ENCODE measurements at regions not wholly inside any gene's neighbourhood (a gene's known extent, or its start where the extent isn't known, plus 50 kb on each side); places are given as distances from the start of the nearest gene placed in this dataset.

DNA sequence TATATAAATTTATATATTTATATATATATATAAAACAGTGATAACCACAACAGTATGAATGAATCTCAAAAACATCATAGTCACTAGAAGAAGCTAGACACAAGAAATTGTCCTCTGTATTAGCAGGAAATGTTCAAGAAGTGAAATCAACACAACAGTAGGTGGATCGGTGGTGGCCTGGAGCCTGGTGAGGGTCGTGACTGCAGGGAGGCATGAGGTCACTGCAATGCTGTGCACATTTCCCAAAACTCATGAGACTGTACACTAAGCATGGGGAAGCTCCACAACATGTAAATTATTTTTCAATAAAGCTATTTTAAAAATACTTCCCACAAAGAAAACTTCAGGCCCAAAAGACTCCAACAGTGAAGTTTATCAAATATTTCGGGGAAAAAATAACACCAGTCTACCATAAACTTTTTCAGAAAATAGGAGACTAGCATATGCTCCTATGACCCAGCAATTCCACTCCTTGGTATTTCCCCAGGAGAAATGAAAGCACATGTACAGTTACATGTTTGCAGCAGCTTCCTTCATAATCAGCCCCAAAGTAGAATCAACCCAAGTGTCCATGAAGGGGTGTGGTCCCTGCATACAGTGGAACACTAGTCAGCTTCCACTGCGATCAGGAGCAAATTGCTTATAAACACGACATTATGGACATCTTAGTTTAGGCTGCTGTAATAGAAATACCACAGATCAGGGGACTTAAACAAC, 144.2 kb downstream of the TBXT start:
- Histone ChIP-seq H3K27me3 (ENCODE audit: insufficient read depth, low read length) (no peaks in the 10 kb centered on the region), H3K4me3 (ENCODE audit: insufficient read depth, low read depth, low read length) (no peak overlapping the region), H2AFZ (ENCODE audit: low read depth, low read length) (no peak overlapping the region), H3K36me3 (ENCODE audit: insufficient read depth, low read length) (no peaks in the 10 kb centered on the region), H3K79me2 (ENCODE audit: insufficient read depth, low read length) (no peaks in the 10 kb centered on the region), H3K9me3 (ENCODE audit: insufficient read depth, low read depth, low read length) (peaks cover 4% of the 10 kb centered on the region), H4K20me1 (ENCODE audit: insufficient read depth, low read length) (no peaks in the 10 kb centered on the region), H3K4me1 (ENCODE audit: insufficient read depth, low read length) (peaks cover 23% of the 10 kb centered on the region), H3K9ac (ENCODE audit: low read length) (no peak overlapping the region), H3K27ac (ENCODE audit: low read depth, low read length) (no peak overlapping the region), H3K4me2 (ENCODE audit: low read length) (no peak overlapping the region)
- Mint-ChIP-seq H3K27me3 (ENCODE audit: low read depth, unreplicated experiment) (no peaks in the 10 kb centered on the region), H3K4me1 (ENCODE audit: low read depth, unreplicated experiment) (peaks cover 33% of the 10 kb centered on the region), H3K27ac (ENCODE audit: unreplicated experiment) (peak overlapping the region; percentile 34), H3K9me3 (ENCODE audit: unreplicated experiment) (peaks cover 6% of the 10 kb centered on the region), H3K4me3 (ENCODE audit: unreplicated experiment) (no peak overlapping the region), H3K36me3 (ENCODE audit: low read depth, unreplicated experiment) (peaks cover 2% of the 10 kb centered on the region)
- FAIRE-seq (no peak), DNase-seq (ENCODE audit: low read depth) (no peak)
- TF ChIP-seq, protein P1, sequence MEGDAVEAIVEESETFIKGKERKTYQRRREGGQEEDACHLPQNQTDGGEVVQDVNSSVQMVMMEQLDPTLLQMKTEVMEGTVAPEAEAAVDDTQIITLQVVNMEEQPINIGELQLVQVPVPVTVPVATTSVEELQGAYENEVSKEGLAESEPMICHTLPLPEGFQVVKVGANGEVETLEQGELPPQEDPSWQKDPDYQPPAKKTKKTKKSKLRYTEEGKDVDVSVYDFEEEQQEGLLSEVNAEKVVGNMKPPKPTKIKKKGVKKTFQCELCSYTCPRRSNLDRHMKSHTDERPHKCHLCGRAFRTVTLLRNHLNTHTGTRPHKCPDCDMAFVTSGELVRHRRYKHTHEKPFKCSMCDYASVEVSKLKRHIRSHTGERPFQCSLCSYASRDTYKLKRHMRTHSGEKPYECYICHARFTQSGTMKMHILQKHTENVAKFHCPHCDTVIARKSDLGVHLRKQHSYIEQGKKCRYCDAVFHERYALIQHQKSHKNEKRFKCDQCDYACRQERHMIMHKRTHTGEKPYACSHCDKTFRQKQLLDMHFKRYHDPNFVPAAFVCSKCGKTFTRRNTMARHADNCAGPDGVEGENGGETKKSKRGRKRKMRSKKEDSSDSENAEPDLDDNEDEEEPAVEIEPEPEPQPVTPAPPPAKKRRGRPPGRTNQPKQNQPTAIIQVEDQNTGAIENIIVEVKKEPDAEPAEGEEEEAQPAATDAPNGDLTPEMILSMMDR (IDR thresholded peaks at IDR 0.05; ENCODE audit: insufficient read depth, low read depth, low read length) = no peak
- no peak for TF ChIP-seq EZH2 (IDR thresholded peaks at IDR 0.05; ENCODE audit: insufficient read depth, low read length)

DNA sequence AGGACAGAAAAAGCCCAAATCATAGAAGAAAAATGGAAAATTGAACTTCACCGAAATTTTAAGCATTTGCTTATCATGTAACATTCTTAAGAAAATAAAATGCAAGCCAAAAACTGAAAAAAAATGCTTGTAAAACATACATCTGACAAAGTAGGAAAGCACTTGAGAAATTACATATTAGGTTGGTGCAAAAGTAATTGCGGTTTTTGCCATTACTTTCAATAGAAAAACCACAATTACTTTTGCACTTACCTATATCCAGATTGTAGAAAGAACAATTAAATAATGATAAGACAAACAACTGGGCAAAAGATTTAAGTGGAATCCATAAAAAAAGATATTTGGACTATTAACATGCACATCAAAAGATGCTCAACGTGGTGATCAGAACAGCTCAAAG, 146.2 kb downstream of the TBXT start:
- TF ChIP-seq EZH2 (IDR thresholded peaks at IDR 0.05; ENCODE audit: insufficient read depth, low read length) = no peak
- TF ChIP-seq, protein P1 (IDR thresholded peaks at IDR 0.05; ENCODE audit: insufficient read depth, low read depth, low read length) = no peak
- no peak overlapping the region for H3K27ac Mint-ChIP-seq (ENCODE audit: unreplicated experiment)

DNA sequence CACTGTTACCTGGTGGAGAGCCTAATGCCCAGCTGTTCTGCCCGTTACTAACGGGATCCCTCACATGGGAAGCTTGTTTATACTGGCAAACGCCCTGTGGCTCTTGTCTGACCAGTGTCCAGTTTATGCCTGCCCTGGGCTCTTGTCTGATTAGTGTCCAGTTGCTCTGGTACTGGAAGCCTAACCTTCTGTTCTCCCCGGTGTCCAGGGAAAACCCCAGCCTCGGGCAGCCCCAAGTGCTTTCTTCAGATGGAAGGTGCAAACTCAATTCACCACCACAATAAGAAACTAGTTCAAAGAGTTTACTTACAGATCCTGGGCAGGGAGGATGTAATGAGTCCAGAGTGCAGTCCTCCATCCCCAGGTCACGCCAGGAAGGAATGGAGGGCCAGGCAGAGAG, 148.4 kb downstream of the TBXT start:
- H3K4me1 Mint-ChIP-seq (ENCODE audit: low read depth, unreplicated experiment) = peaks cover 1% of the 10 kb centered on the region
- TF ChIP-seq EZH2 (IDR thresholded peaks at IDR 0.05; ENCODE audit: insufficient read depth, low read length) = no peak
- TF ChIP-seq, protein P1 (IDR thresholded peaks at IDR 0.05; ENCODE audit: insufficient read depth, low read depth, low read length) = no peak

More for the DNA sequence above, 146.2 kb downstream of the TBXT start:
- no peak overlapping the region for H2AFZ ChIP-seq (ENCODE audit: low read depth, low read length)
- no peaks in the 10 kb centered on the region for H3K36me3 ChIP-seq (ENCODE audit: insufficient read depth, low read length)
- peaks cover 4% of the 10 kb centered on the region for H3K9me3 ChIP-seq (ENCODE audit: insufficient read depth, low read depth, low read length)
- no peak overlapping the region for H3K4me3 ChIP-seq (ENCODE audit: insufficient read depth, low read depth, low read length)
- no peak overlapping the region for H3K9ac ChIP-seq (ENCODE audit: low read length)
- no peak overlapping the region for H3K4me2 ChIP-seq (ENCODE audit: low read length)
- no peaks in the 10 kb centered on the region for H3K27me3 Mint-ChIP-seq (ENCODE audit: low read depth, unreplicated experiment)
- peaks cover 17% of the 10 kb centered on the region for H3K4me1 Mint-ChIP-seq (ENCODE audit: low read depth, unreplicated experiment)
- peaks cover 2% of the 10 kb centered on the region for H3K36me3 Mint-ChIP-seq (ENCODE audit: low read depth, unreplicated experiment)
- FAIRE-seq (no peak), DNase-seq (ENCODE audit: low read depth) (no peak)
- no peak overlapping the region for H3K27ac ChIP-seq (ENCODE audit: low read depth, low read length)
- H3K9me3 Mint-ChIP-seq (ENCODE audit: unreplicated experiment) = peaks cover 10% of the 10 kb centered on the region
- H3K4me3 Mint-ChIP-seq (ENCODE audit: unreplicated experiment) = no peak overlapping the region
- H3K79me2 ChIP-seq (ENCODE audit: insufficient read depth, low read length) = no peaks in the 10 kb centered on the region
- no peaks in the 10 kb centered on the region for H3K27me3 ChIP-seq (ENCODE audit: insufficient read depth, low read length)
- H4K20me1 ChIP-seq (ENCODE audit: insufficient read depth, low read length) = no peaks in the 10 kb centered on the region
- H3K4me1 ChIP-seq (ENCODE audit: insufficient read depth, low read length) = peaks cover 16% of the 10 kb centered on the region

More for the DNA sequence above, 148.4 kb downstream of the TBXT start:
- Histone ChIP-seq H3K27me3 (ENCODE audit: insufficient read depth, low read length) (no peaks in the 10 kb centered on the region), H3K9me3 (ENCODE audit: insufficient read depth, low read depth, low read length) (peaks cover 2% of the 10 kb centered on the region), H3K36me3 (ENCODE audit: insufficient read depth, low read length) (no peaks in the 10 kb centered on the region), H3K27ac (ENCODE audit: low read depth, low read length) (no peak overlapping the region), H3K4me2 (ENCODE audit: low read length) (no peak overlapping the region), H3K4me3 (ENCODE audit: insufficient read depth, low read depth, low read length) (no peak overlapping the region), H3K9ac (ENCODE audit: low read length) (no peak overlapping the region), H2AFZ (ENCODE audit: low read depth, low read length) (no peak overlapping the region), H3K4me1 (ENCODE audit: insufficient read depth, low read length) (no peaks in the 10 kb centered on the region), H3K79me2 (ENCODE audit: insufficient read depth, low read length) (no peaks in the 10 kb centered on the region), H4K20me1 (ENCODE audit: insufficient read depth, low read length) (no peaks in the 10 kb centered on the region)
- Mint-ChIP-seq H3K27ac (ENCODE audit: unreplicated experiment) (no peak overlapping the region), H3K36me3 (ENCODE audit: low read depth, unreplicated experiment) (peaks cover 2% of the 10 kb centered on the region), H3K4me3 (ENCODE audit: unreplicated experiment) (no peak overlapping the region), H3K9me3 (ENCODE audit: unreplicated experiment) (peaks cover 11% of the 10 kb centered on the region), H3K27me3 (ENCODE audit: low read depth, unreplicated experiment) (no peaks in the 10 kb centered on the region)
- FAIRE-seq (no peak), DNase-seq (ENCODE audit: low read depth) (no peak)
